ENCODE measurements at regions not wholly inside any gene's neighbourhood (a gene's known extent, or its start where the extent isn't known, plus 50 kb on each side); places are given as distances from the start of the nearest gene placed in this dataset.

DNA sequence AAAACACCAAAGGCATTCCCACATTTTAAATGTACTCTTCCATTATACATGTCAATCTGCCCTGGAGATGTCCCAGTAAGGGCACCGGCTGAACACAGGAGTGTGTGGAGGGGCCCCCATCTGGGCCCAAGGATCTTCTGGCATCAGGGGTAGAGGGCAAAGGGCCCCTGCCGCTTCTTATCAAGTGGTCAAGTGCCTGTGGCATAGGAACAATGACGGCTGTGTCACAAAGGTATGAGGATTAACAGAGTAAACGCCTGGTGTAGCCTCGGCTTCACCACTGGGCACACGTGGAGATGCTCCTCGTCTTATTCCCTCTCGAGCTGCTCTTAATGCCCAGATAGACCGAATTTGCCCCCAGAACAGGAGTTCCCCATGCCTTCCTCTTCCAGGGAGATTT lies 169.7 kb upstream of the GLI2 start:
- no peaks in the 10 kb centered on the region for H3K36me3 ChIP-seq
- peak overlapping the region in 3 of 4 donors; percentile 35 to 68 (median 59) for H3K27ac ChIP-seq
- TF ChIP-seq CTCF (IDR thresholded peaks at IDR 0.05 in 4 of 5, conservative IDR thresholded peaks at IDR 0.05 in 1 of 5) (no peak), POLR2A (IDR thresholded peaks at IDR 0.05) (no peak)
- H3K4me1 ChIP-seq, result peaks cover 15% of the 10 kb centered on the region in 2 donors
- no peaks in the 10 kb centered on the region for H3K27me3 ChIP-seq
- DNase-seq (no peak), ATAC-seq (no peak)
- no peak overlapping the region for H3K4me3 ChIP-seq
- intact Hi-C loops (cut with DNase I; ENCODE audit: low total_unique reads), result loop anchor here (5.0 kb wide), 1 partner anchor 111 kb away; no protein-coding TSS in a partner anchor
- no peaks in the 10 kb centered on the region for H3K9me3 ChIP-seq
- in situ Hi-C loops (cut with MboI; ENCODE audit: low sequenced_read_pairs in 4 of 4), result loop anchor here in 3 of 4 donors (25.0 kb wide), 1 partner anchor 229 kb away; the partner anchor contains the start of gene INHBB (in 3 of the 3)

DNA sequence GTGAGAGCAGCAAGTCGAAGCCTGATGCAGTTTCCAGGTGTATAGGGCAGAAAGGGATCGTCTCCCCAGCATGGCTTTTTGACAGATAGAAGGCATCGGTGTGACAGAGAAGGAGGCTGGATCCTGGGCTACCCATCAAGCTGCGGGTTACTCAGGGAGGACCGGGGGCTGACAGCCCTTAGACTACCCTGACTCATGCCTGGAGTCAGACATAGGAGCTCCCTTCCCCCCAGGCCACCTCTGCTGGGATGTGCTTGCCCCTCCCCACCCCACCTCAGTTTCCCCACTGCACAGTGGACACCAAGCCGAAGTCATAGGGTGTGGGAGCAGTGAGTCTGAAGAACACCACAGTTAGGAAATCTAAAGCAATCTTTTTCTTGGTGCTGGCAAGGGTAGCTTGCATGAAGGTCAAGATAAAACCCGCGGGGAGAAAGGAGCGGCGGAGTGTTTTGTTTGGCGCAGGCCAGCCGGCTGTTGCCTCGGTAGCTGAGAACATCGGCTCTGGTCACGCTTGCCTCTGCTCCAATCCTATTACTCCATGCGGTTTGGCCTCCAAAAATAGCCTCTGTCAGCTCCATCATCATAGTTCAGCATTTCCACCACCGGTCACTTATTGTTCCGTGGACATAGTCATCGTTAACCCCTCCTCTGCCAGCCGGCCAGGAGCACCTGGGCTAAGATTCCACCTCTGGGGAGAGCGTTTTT lies 169.2 kb upstream of the GLI2 start:
- intact Hi-C loops (cut with DNase I; ENCODE audit: low total_unique reads), result loop anchor here (5.0 kb wide), 1 partner anchor 111 kb away; no protein-coding TSS in a partner anchor
- TF ChIP-seq POLR2A (IDR thresholded peaks at IDR 0.05) (peak in 1 of 2 donors; percentile 24), CTCF (IDR thresholded peaks at IDR 0.05 in 4 of 5, conservative IDR thresholded peaks at IDR 0.05 in 1 of 5) (no peak)
- peak overlapping the region in 1 of 4 donors; percentile 4 for H3K4me3 ChIP-seq

GRCh38 chr2:120567128-120567527 lies 168.5 kb upstream of the GLI2 start:
- H3K4me1 ChIP-seq, result peaks cover 15% of the 10 kb centered on the region in 2 donors
- no peaks in the 10 kb centered on the region for H3K27me3 ChIP-seq
- ATAC-seq (no peak), DNase-seq (no peak)
- peak overlapping the region in 1 of 4 donors; percentile 4 for H3K4me3 ChIP-seq
- H3K9me3 ChIP-seq, result no peaks in the 10 kb centered on the region
- in situ Hi-C loops (cut with MboI; ENCODE audit: low sequenced_read_pairs in 4 of 4), result loop anchor here in 3 of 4 donors (25.0 kb wide), 1 partner anchor 230 kb away; the partner anchor contains the start of gene INHBB (in 3 of the 3)
- peak overlapping the region; percentile 21 to 68 (median 38) for H3K27ac ChIP-seq
- TF ChIP-seq POLR2A (IDR thresholded peaks at IDR 0.05), result no peak
- TF ChIP-seq CTCF (IDR thresholded peaks at IDR 0.05 in 4 of 5, conservative IDR thresholded peaks at IDR 0.05 in 1 of 5), result no peak
- intact Hi-C loops (cut with DNase I; ENCODE audit: low total_unique reads), result loop anchor here (5.0 kb wide), 1 partner anchor 110 kb away; no protein-coding TSS in a partner anchor
- no peaks in the 10 kb centered on the region for H3K36me3 ChIP-seq

More for the DNA sequence above, 169.2 kb upstream of the GLI2 start:
- peak; percentile 91 to 92 for ATAC-seq
- H3K27ac ChIP-seq, result peak overlapping the region; percentile 35 to 68 (median 49)
- H3K4me1 ChIP-seq, result peaks cover 15% of the 10 kb centered on the region in 2 donors
- H3K9me3 ChIP-seq, result no peaks in the 10 kb centered on the region
- H3K36me3 ChIP-seq, result no peaks in the 10 kb centered on the region
- no peaks in the 10 kb centered on the region for H3K27me3 ChIP-seq
- in situ Hi-C loops (cut with MboI; ENCODE audit: low sequenced_read_pairs in 4 of 4), result loop anchor here in 3 of 4 donors (25.0 kb wide), 1 partner anchor 229 kb away; the partner anchor contains the start of gene INHBB (in 3 of the 3)
- DNase-seq, result peak; percentile 74 to 85

DNA sequence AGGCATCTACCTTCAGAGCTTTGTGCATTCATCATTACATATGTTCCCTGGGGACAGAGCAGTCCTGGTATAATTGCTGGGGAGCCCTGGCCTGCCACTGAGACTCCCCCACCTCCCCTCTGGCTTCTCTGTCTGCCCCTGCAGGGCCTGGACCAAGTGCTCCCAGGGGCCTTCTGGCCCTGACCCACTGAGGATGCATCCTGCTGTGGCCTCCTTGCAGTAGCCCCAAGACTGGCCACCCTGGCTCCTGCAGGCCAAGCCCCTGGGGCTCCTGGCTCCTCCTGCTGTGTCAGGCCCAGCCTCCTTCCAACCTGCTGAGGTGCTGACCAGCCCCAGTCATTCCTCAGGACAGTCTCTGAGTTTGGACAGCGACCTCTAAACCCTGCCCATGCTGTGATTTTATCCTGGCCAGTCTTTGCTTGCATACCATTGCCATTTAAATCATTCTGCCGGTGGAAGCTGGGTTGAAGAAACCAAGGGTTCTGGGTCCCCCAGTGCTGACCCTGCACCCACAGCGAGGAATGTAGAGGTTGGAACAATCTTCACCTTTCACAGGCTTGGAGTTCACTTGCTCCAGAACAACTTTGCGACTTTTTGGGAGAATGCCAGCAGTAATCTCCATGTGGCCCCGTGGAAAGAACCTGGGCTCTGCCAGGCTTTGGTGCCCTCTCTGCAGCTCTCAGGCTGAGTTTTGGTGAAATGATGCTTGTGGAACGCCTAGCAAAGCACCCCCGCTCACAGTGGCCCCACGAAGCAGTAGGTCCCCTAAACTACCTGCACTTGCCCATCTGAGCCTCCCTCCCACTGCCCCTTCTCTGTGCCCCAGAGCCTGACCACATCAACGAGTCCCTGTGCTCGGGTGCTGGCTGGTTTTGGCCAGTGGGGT lies 167.3 kb upstream of the GLI2 start:
- H3K4me1 ChIP-seq, result peaks cover 15% of the 10 kb centered on the region in 2 donors
- DNase-seq, result no peak
- ATAC-seq, result no peak
- no peaks in the 10 kb centered on the region for H3K36me3 ChIP-seq
- TF ChIP-seq CTCF (IDR thresholded peaks at IDR 0.05 in 4 of 5, conservative IDR thresholded peaks at IDR 0.05 in 1 of 5), result no peak
- no peaks in the 10 kb centered on the region for H3K9me3 ChIP-seq
- no peak overlapping the region for H3K4me3 ChIP-seq
- no peak overlapping the region for H3K27ac ChIP-seq
- intact Hi-C loops (cut with DNase I; ENCODE audit: low total_unique reads) (loop anchor here (5.0 kb wide), 1 partner anchor 109 kb away; no protein-coding TSS in a partner anchor), in situ Hi-C loops (cut with MboI; ENCODE audit: low sequenced_read_pairs in 4 of 4) (loop anchor here in 3 of 4 donors (25.0 kb wide), 1 partner anchor 231 kb away; the partner anchor contains the start of gene INHBB (in 3 of the 3))
- no peaks in the 10 kb centered on the region for H3K27me3 ChIP-seq
